Heart left ventricle (tissue), 16 donors: ENCODE measurements at regions not wholly inside any gene's neighbourhood (a gene's known extent, or its start where the extent isn't known, plus 50 kb on each side); places are given as distances from the start of the nearest gene placed in this dataset.

Experiments used
- ATAC-seq, 4 donors: fragments of 200-7000 bp; cut with Tn5 transposase; one replicate each; pipeline ENCODE4 v1.9.1; 2020 to 2022; ENCODE audit warnings: moderate library complexity in 4 of 4, mild to moderate bottlenecking in 3 of 4, moderate number of reproducible peaks in 1 of 4
- DNase-seq, 5 donors: peaks; one replicate each; pipeline ENCODE4 v3.0.0-alpha.2; 2020
- H3K27ac ChIP-seq, 12 donors: fragments of 200-600 bp; sonication (generic) in 4 of 12; one replicate each; pipeline versions ENCODE4 v1.5.0 to v1.8.0; 2016 to 2022; ENCODE audit warnings: mild to moderate bottlenecking in 2 of 12
- H3K27me3 ChIP-seq, 9 donors: fragments of 200-600 bp; sonication (generic) in 2 of 9; one replicate each; pipeline versions ENCODE4 v1.5.1 to v1.8.0; 2016 to 2022; ENCODE audit warnings: mild to moderate bottlenecking in 3 of 9
- H3K36me3 ChIP-seq, 9 donors: fragments of 200-600 bp; sonication (generic) in 2 of 9; one replicate each; pipeline versions ENCODE4 v1.5.0 to v1.8.0; 2018 to 2022; ENCODE audit warnings: mild to moderate bottlenecking in 2 of 9
- H3K4me1 ChIP-seq, 12 donors: fragments of 200-600 bp; sonication (generic) in 4 of 12; one replicate each; pipeline versions ENCODE4 v1.5.0 to v1.8.0; 2016 to 2022; ENCODE audit warnings: mild to moderate bottlenecking in 3 of 12
- H3K4me3 ChIP-seq, 12 donors: fragments of 200-600 bp; sonication (generic) in 4 of 12; one replicate each; pipeline versions ENCODE4 v1.5.0 to v1.8.0; 2017 to 2022; ENCODE audit warnings: mild to moderate bottlenecking in 9 of 12, moderate library complexity in 4 of 12
- H3K9me3 ChIP-seq, 12 donors: fragments of 200-600 bp; sonication (generic) in 4 of 12; one replicate each; pipeline versions ENCODE4 v1.5.0 to v1.8.0; 2016 to 2022; ENCODE audit warnings: mild to moderate bottlenecking in 1 of 12
- CTCF ChIP-seq, 12 donors: fragments of 200-600 bp; sonication (generic) in 4 of 12; IDR thresholded peaks; one replicate each; pipeline versions ENCODE4 v1.5.0 to v1.8.0; 2018 to 2022; ENCODE audit warnings: antibody characterized with exemption in 12 of 12, mild to moderate bottlenecking in 5 of 12
- POLR2A ChIP-seq, 2 donors: fragments of 450-650 bp; IDR thresholded peaks; one replicate each; pipeline ENCODE4 v1.6.1; 2017; ENCODE audit warnings: antibody characterized with exemption in 2 of 2, mild to moderate bottlenecking in 2 of 2, moderate library complexity in 2 of 2
- WGBS, 4 donors: extraction: QIAGEN DNeasy Blood & Tissue Kit in 2 of 4; methylation state at CpG; one replicate each; pipeline versions ENCODE4 v1.1.5 to v1.1.7; 2013 to 2018; 5-methylcytosine and 5-hydroxymethylcytosine counted together
- intact Hi-C, 10 donors: fragments of 100-400 bp; cut with DNase I; formaldehyde crosslinking; loops; one replicate each; pipeline versions ENCODE4 v1.11.1 to v1.14.2; 2022
- donor health status: ischemic (EF 13 %, LVEDD 7.1; RV severe dilation, severe dysfunction).
- donor health status: healthy with polysubstance abuse.
- donor health status: DM: no; HTN: yes; CAD: no.
- donor health status: DM: no; HTN: no; CAD: no.
- donor health status: ischemic (EF 25% LVEDD 6.9; RV normal size, moderate dysfunction).
- donor health status: ischemic (EF 25% LVEDD 5.7; RV mildly dilated, moderate dysfunction).
- donor health status: healthy.
- donor health status: DM: yes; HTN: yes; CAD: no.
- donor health status: ischemic (EF 35%, LVEDD 5.7; RV mildly dilated, moderate dysfunction).
- donor health status: nonischemic (EF 11% LVEDD 7.7; RV severe dilation, severe dysfunction).
- donor health status: DM: yes; HTN: yes; CAD: no.
- donor health status: PGD.
- donor health status: ischemic (EF 29% LVEDD 5.4; RV normal size, mild dysfunction).
- donor health status: nonischemic (EF 23%, LVEDD 6.1; RV moderate dilation, normal function).

- TF ChIP-seq POLR2A (IDR thresholded peaks at IDR 0.05) (no peak), CTCF (IDR thresholded peaks at IDR 0.05) (no peak)
- H3K4me1 ChIP-seq: peaks cover 0 to 8% (median 0%) of the 10 kb centered on the region in 12 donors
- intact Hi-C loops: no loop called here
- 76 to 88% (median 82%) methylated on average over 3 of the region's 3 CpGs for WGBS, 4 donors
- H3K36me3 ChIP-seq: no peaks in the 10 kb centered on the region
- no peaks in the 10 kb centered on the region for H3K9me3 ChIP-seq
- H3K27ac ChIP-seq: no peak overlapping the region
- H3K4me3 ChIP-seq: no peak overlapping the region
- ATAC-seq (no peak), DNase-seq (no peak)
- H3K27me3 ChIP-seq: peaks cover 0 to 5% (median 0%) of the 10 kb centered on the region in 9 donors
Measured at GRCh38 chr10:78450239-78450638, 416.6 kb downstream of the RPS24 start.

- DNase-seq: peak in 1 of 5 donors; percentile 14
- Histone ChIP-seq H3K27ac (no peak overlapping the region), H3K4me1 (peaks cover 0 to 8% (median 0%) of the 10 kb centered on the region in 12 donors), H3K9me3 (no peaks in the 10 kb centered on the region), H3K4me3 (no peak overlapping the region), H3K36me3 (no peaks in the 10 kb centered on the region), H3K27me3 (peaks cover 0 to 5% (median 0%) of the 10 kb centered on the region in 9 donors)
- no peak for ATAC-seq
- intact Hi-C loops: no loop called here
- TF ChIP-seq CTCF (IDR thresholded peaks at IDR 0.05) (no peak), POLR2A (IDR thresholded peaks at IDR 0.05) (no peak)
- 82 to 91% (median 86%) methylated on average over 6 of the region's 6 CpGs for WGBS, 4 donors
Measured at GRCh38 chr10:78450807-78451485, 417.3 kb downstream of the RPS24 start.

- intact Hi-C loops: no loop called here
- H3K27me3 ChIP-seq: peaks cover 0 to 2% (median 0%) of the 10 kb centered on the region in 9 donors
- no peaks in the 10 kb centered on the region for H3K9me3 ChIP-seq
- ATAC-seq (peak in 3 of 4 donors; percentile 42 to 54 (median 54)), DNase-seq (peak in 3 of 5 donors; percentile 39 to 47 (median 39))
- no peak overlapping the region for H3K27ac ChIP-seq
- WGBS, 4 donors: 44 to 62% (median 50%) methylated on average over 6 to 10 of the region's 10 CpGs
- H3K36me3 ChIP-seq: no peaks in the 10 kb centered on the region
- TF ChIP-seq CTCF (IDR thresholded peaks at IDR 0.05) (no peak), POLR2A (IDR thresholded peaks at IDR 0.05) (no peak)
- no peak overlapping the region for H3K4me3 ChIP-seq
- peaks cover 0 to 8% (median 0%) of the 10 kb centered on the region in 12 donors for H3K4me1 ChIP-seq
Measured at GRCh38 chr10:78451592-78451991, 417.9 kb downstream of the RPS24 start.

- 73 to 85% (median 83%) methylated on average over 6 to 7 of the region's 7 CpGs for WGBS, 4 donors
- H3K27ac ChIP-seq: no peak overlapping the region
- peaks cover 0 to 11% (median 3%) of the 10 kb centered on the region in 12 donors for H3K4me1 ChIP-seq
- no peak for TF ChIP-seq CTCF (IDR thresholded peaks at IDR 0.05)
- no peak for TF ChIP-seq POLR2A (IDR thresholded peaks at IDR 0.05)
- no peak for ATAC-seq
- DNase-seq: peak in 1 of 5 donors; percentile 7
- intact Hi-C loops: no loop called here
- H3K36me3 ChIP-seq: no peaks in the 10 kb centered on the region
- H3K4me3 ChIP-seq: no peak overlapping the region
- H3K27me3 ChIP-seq: no peaks in the 10 kb centered on the region
- no peaks in the 10 kb centered on the region for H3K9me3 ChIP-seq
Measured at GRCh38 chr10:78454123-78454645, 420.5 kb downstream of the RPS24 start.
